ENCODE measurements at regions not wholly inside any gene's neighbourhood (a gene's known extent, or its start where the extent isn't known, plus 50 kb on each side); places are given as distances from the start of the nearest gene placed in this dataset.
"Not testable (repeated sequence)": the region's sequence is repeated elsewhere in the genome, so short reads cannot be mapped to it uniquely, and the experiment has no call there.

DNA sequence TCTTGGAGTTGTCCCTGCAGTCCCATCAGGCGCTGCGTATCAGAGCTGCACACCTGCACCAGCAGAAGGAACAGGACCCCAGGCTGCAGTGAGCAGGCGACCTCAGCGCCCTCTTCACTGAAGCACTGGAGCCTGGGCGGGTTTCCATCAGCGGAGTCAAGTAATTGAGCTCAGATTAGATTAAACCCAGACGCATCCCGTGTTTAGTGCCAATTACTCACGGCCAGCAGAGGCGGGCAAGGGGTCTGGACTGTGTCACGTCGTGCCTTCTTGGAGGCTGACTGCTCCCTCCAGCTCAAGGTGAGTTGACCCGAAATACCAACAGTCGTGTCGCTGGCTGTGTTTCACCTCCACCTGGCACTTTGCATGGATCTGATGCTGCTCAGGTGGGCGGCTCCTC, 123.6 kb downstream of the CXCL12 start:
- DNase-seq (ENCODE audit: low read depth): no peak
- TF ChIP-seq, protein P1, sequence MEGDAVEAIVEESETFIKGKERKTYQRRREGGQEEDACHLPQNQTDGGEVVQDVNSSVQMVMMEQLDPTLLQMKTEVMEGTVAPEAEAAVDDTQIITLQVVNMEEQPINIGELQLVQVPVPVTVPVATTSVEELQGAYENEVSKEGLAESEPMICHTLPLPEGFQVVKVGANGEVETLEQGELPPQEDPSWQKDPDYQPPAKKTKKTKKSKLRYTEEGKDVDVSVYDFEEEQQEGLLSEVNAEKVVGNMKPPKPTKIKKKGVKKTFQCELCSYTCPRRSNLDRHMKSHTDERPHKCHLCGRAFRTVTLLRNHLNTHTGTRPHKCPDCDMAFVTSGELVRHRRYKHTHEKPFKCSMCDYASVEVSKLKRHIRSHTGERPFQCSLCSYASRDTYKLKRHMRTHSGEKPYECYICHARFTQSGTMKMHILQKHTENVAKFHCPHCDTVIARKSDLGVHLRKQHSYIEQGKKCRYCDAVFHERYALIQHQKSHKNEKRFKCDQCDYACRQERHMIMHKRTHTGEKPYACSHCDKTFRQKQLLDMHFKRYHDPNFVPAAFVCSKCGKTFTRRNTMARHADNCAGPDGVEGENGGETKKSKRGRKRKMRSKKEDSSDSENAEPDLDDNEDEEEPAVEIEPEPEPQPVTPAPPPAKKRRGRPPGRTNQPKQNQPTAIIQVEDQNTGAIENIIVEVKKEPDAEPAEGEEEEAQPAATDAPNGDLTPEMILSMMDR (IDR thresholded peaks at IDR 0.05; ENCODE audit: low read length, missing control alignments): no peak
- no peak overlapping the region for H3K4me3 ChIP-seq (replicated peaks; ENCODE audit: low read depth, low read length)

DNA sequence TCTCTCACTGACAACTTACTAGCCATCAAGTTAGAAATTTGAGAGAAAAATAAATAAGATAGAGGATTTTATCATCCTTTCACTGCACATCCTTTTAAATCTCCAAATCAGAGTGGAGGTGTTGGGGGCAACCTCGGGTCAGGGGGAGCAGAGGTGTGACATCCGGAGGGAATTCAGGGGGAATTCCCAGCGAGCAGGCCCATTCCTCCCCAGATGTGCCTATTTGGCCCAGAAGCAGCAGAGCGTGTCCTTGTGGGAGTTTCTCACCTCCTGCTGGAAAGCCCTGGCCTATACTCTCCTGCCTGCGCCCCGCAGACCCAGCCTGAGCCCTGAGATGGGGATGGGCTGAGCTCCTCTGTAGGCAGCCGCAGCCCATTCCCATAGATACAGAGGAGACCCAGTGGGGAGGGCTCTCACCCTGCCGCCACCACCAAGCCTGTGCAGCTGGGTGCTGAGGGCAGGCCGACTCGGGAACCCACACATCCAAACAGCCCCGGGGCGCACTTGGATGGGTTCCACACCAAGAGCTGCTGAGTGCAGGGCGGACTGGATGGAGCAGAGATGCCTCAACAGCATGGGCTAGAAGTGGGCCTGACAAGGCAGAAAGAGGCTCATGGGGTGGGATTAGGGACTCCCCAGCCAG, 124.5 kb downstream of the CXCL12 start:
- TF ChIP-seq, protein P1 (IDR thresholded peaks at IDR 0.05; ENCODE audit: low read length, missing control alignments): no peak
- no peak for DNase-seq (ENCODE audit: low read depth)

DNA sequence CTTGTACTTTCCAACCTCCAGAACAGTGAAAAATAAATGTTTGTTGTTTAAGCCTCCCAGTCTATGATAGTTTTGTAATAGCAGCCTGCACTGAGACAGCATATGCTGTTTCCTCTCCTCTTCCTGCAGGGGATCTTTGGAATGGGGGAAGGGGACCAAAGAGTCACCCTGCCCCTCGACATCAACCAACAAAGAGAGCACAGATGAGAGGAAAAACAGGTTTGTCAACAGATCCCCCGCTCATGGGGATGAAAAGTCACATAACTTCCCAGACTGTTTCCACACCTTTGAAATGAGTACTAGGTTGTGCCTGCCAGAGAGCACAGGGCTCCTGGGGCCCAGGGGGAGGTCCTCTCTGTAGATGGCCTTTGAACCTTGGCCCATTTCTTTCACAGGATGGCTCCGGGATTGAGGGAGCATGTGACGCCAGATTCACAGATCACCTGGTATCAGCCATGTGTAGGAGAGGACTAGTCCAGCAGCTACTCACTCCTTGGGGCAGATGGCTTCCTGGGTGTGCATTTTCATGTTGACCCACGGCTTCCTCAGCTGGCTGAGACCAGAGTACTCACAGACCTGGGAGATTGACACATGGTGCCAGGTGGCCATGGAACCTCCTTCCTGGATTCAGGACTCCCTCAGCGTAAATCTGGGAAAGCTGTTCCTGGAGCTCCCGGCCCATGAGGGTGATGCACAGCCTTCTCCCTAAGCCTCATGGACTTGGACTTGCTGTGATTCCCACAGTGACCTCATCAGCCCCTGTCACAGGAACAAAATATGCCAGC, 125.6 kb downstream of the CXCL12 start:
- no peak overlapping the region for H3K4me3 ChIP-seq (replicated peaks; ENCODE audit: low read depth, low read length)
- TF ChIP-seq, protein P1 (IDR thresholded peaks at IDR 0.05; ENCODE audit: low read length, missing control alignments): no peak
- DNase-seq (ENCODE audit: low read depth): no peak

More for the DNA sequence above, 124.5 kb downstream of the CXCL12 start:
- H3K4me3 ChIP-seq (replicated peaks; ENCODE audit: low read depth, low read length): no peak overlapping the region

DNA sequence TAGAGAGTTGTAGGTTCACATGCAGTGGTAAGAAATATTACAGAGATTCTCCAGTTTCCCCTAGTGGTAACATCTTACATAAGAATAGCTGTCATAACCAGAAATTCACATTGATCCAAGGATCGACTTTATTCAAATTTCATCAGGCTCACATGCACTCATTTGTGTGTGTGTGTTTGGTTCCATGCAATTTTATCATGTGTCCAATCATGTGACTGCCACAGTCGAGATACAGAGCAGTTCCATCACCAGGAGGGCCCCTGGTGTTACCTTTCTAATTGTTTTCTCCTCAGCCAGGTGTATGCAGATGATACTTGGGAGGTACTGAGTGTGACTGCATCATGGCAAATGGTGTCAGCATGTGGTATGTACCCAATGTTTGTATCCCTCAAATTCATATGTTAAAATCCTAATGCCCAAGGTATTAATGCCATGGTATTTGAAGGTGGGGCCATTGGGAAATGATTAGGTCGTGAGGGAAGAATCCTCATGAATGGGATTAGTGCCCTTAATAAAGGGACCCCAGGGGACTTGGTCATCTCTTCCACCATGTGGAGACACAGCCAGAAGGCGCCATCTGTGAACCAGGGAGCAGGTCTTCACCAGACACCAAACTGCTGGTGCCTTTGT, 126.3 kb downstream of the CXCL12 start:
- TF ChIP-seq, protein P1 (IDR thresholded peaks at IDR 0.05; ENCODE audit: low read length, missing control alignments): no peak
- H3K4me3 ChIP-seq (replicated peaks; ENCODE audit: low read depth, low read length): no peak overlapping the region
- DNase-seq (ENCODE audit: low read depth): no peak

DNA sequence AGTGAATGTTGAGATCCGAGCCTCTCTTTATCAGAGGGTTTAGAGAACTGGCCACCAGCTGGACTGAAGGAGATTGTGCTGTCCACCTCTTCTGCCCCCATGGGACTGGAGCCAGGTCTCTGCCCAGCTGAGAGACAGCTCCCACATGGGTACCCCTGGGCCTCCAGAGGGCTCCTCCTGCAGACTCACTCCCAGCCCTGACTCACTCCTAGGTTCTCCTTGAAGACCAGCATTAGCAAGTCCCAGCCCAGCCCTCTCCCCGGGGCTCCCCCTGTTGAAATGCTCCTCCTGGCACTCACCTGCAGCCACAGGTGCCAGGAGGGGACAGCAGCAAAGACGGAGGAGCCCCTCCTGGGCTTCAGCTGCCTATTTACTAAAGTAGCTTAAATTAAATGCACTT, 126.9 kb downstream of the CXCL12 start:
- TF ChIP-seq, protein P1 (IDR thresholded peaks at IDR 0.05; ENCODE audit: low read length, missing control alignments): no peak
- no peak for DNase-seq (ENCODE audit: low read depth)
- no peak overlapping the region for H3K4me3 ChIP-seq (replicated peaks; ENCODE audit: low read depth, low read length)

DNA sequence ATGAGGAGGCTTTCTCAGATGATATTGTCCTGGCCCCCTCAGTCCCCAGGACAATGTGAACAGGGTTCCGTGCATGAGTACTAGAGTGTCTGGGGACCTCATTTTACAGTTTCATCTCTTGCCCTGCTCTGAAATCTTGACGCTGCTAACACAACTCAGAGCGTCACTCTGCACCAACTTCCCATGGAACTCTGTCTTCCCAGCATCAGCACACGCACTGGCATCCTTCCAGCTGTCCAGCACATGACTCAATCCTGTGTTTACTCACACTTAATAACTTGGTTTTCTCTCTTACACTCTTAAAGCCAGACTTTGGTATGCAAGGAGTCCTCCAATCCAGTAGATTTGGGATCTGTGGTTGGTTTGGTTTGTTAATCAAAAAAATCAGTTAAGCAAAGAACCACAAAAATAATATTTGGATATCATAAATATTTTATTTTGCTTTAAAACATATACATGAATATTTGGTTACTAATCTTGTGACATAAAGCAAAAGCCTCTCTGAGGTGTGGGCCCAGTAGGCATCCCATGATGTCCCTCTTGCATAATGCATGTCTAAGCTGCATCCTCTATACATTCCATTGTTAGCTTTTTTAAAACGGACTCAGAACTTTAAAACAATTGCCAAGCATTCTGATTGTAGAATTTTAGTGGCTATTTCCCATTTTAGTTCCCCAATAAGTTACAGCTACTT, 131.0 kb downstream of the CXCL12 start:
- peak; percentile 95 for DNase-seq (ENCODE audit: low read depth)

DNA sequence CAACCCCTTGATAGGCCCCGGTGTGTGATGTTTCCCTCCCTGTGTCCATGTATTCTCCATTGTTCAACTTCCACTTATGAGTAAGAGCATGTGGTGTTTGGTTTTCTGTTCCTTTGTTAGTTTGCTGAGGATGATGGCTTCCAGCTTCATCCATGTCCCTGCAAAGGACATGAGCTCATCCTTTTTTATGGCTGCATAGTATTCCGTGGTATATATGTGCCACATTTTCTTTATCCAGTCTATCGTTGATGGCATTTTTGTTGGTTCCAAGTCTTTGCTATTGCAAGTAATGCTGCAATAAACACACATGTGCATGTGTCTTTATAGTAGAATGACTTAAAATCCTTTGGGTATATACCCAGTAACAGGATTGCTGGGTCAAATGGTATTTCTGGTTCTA, 132.3 kb downstream of the CXCL12 start:
- not testable (repeated sequence) for DNase-seq (ENCODE audit: low read depth); H3K4me3 ChIP-seq (replicated peaks; ENCODE audit: low read depth, low read length)

More for the DNA sequence above, 131.0 kb downstream of the CXCL12 start:
- TF ChIP-seq, protein P1 (IDR thresholded peaks at IDR 0.05; ENCODE audit: low read length, missing control alignments): no peak
- no peak overlapping the region for H3K4me3 ChIP-seq (replicated peaks; ENCODE audit: low read depth, low read length)

DNA sequence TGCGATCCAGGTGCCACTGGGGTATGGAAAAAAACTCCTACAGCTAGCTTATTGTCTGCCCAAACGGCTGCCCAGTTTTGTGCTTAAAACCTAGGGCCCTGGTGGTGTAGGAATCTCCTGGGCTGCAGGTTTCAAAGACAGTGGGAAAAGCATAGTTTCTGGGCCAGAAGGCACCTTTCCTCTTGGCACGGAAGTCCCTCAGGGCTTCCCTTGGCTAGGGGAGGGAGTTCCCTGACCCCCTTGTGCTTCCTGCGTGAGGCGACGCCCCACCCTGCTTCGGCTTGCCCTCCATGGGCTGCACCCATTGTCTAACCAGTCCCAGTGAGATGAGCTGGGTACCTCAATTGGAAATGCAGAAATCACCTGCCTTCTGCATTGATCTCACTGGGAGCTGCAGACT, 135.0 kb downstream of the CXCL12 start:
- not testable (repeated sequence) for H3K4me3 ChIP-seq (replicated peaks; ENCODE audit: low read depth, low read length)

More for the DNA sequence above, 135.0 kb downstream of the CXCL12 start:
- DNase-seq (ENCODE audit: low read depth): not testable (repeated sequence)

All from fibroblast of pulmonary artery (primary cell).